ENCODE measurements at regions not wholly inside any gene's neighbourhood (a gene's known extent, or its start where the extent isn't known, plus 50 kb on each side); places are given as distances from the start of the nearest gene placed in this dataset.

- FAIRE-seq (no peak), ATAC-seq (no peak), DNase-seq (ENCODE audit: extremely low read depth in 1 of 4, low spot score in 3 of 4) (no peak)
- Histone ChIP-seq H3K36me3 (ENCODE audit: control insufficient read depth, insufficient read depth, low read length) (no peaks in the 10 kb centered on the region), H3K79me2 (ENCODE audit: control insufficient read depth, insufficient read depth, low read length) (no peaks in the 10 kb centered on the region), H3K27ac (ENCODE audit: extremely low read depth, low read depth, low read length) (no peak overlapping the region), H3K4me1 (replicated peaks in 1 of 2; ENCODE audit: control insufficient read depth in 2 of 2, insufficient read depth in 2 of 2, low read length in 2 of 2) (no peaks in the 10 kb centered on the region), H3K9ac (ENCODE audit: insufficient read depth in 1 of 2, low read depth in 2 of 2, low read length in 2 of 2) (no peak overlapping the region), H4K20me1 (replicated peaks; ENCODE audit: control insufficient read depth, insufficient read depth, low read length) (no peaks in the 10 kb centered on the region), H3K9me3 (replicated peaks; ENCODE audit: control insufficient read depth, insufficient read depth, low read depth, low read length) (no peaks in the 10 kb centered on the region), H3K9me1 (ENCODE audit: control insufficient read depth, insufficient read depth, low read length) (no peaks in the 10 kb centered on the region), H3K27me3 (ENCODE audit: control insufficient read depth in 2 of 2, insufficient read depth in 2 of 2, low read length in 2 of 2) (no peaks in the 10 kb centered on the region), H2AFZ (ENCODE audit: low read depth, low read length) (no peak overlapping the region), H3K4me3 (no peak overlapping the region), H3K4me2 (ENCODE audit: insufficient read depth, low read length) (no peak overlapping the region)
- no TSS peak for BruUV-seq (replicated peaks)
- intact Hi-C loops (cut with micrococcal nuclease) (no loop called here), in situ Hi-C loops (cut with MboI) (no loop called here)
- ChIA-PET POLR2A (no interaction called here), CTCF (ENCODE audit: low intra/inter-chr PET ratio) (no interaction called here)
- TF ChIP-seq NFRKB (IDR thresholded peaks at IDR 0.05; ENCODE audit: low read depth) = no peak
- TF ChIP-seq POLR3A (IDR thresholded peaks at IDR 0.05; ENCODE audit: borderline replicate concordance, extremely low read depth, insufficient read depth, insufficient read length) = no peak
- TF ChIP-seq HMG20B (CRISPR knock-in tag; IDR thresholded peaks at IDR 0.05) = no peak
- TF ChIP-seq MCM7 (IDR thresholded peaks at IDR 0.05) = no peak
- TF ChIP-seq ZNF57 (CRISPR knock-in tag; IDR thresholded peaks at IDR 0.05) = no peak
- TF ChIP-seq UBTF (IDR thresholded peaks at IDR 0.05; ENCODE audit: borderline replicate concordance in 1 of 2, low read depth in 2 of 2, low read length in 2 of 2) = no peak
- no peak for TF ChIP-seq ESRRB (CRISPR knock-in tag; IDR thresholded peaks at IDR 0.05; ENCODE audit: borderline replicate concordance)
- no peak for TF ChIP-seq MAX (CRISPR knock-in tag; IDR thresholded peaks at IDR 0.05)
- no peak for TF ChIP-seq CREB3 (tag; conservative IDR thresholded peaks at IDR 0.05; ENCODE audit: low read depth)
- TF ChIP-seq SPI1 (IDR thresholded peaks at IDR 0.05; ENCODE audit: borderline replicate concordance, low read depth, low read length) = no peak
- no peak for TF ChIP-seq POLR2H (tag; IDR thresholded peaks at IDR 0.05; ENCODE audit: low read depth)
- 0% methylated on average over 2 of the region's 2 CpGs for WGBS (ENCODE audit: insufficient coverage, low coverage, missing lambda C conversion rate)
Observed at GRCh38 chr1:222973561-222973960, 158.7 kb downstream of the DISP1 start.
